Activated CD4-positive, alpha-beta T cell treated with anti-CD3 and anti-CD28 coated beads, Interleukin-2, Interleukin-6, amounts not matched to agents 100 ng/mL and 50 ng/mL, durations not matched to agents 16 hours and 8 hours (primary cell): ENCODE measurements at regions not wholly inside any gene's neighbourhood (a gene's known extent, or its start where the extent isn't known, plus 50 kb on each side); places are given as distances from the start of the nearest gene placed in this dataset.

Experiments
- DNase-seq: peaks from one replicate; pipeline ENCODE4 v3.0.0-alpha.2; 2020

DNA sequence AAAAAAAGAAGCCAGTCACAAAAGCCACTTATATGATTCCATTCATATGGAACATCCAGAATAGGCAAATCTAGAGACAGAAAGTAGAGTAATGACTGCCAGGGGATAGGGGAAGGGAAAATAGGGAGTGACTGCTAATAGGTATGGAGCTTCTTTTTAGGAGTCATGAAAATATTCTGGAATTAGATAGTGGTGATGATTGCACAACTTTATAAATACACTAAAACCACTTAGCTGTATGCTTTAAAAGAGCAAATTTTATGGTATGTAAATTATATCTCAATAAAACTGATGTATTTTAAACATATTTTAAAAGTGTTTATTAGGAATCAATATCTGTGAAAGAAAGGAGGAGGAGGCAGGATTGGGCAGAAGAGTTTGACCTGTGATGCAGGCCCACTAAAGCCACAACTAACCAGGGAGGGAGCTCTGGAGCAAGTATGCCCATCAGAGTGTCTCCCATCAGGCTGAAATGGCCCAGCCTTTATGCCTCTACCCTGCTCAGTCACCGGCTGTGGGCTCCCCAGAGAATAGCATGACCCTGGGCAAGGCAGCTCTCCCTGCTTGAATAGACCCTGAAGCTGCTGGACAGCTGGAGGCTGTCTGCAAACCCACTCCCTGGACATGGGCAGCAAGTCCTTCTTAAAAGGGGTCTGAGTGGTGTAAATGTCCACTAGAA is 96.0 kb upstream of the SLC44A1 start:
- no peak for DNase-seq

DNA sequence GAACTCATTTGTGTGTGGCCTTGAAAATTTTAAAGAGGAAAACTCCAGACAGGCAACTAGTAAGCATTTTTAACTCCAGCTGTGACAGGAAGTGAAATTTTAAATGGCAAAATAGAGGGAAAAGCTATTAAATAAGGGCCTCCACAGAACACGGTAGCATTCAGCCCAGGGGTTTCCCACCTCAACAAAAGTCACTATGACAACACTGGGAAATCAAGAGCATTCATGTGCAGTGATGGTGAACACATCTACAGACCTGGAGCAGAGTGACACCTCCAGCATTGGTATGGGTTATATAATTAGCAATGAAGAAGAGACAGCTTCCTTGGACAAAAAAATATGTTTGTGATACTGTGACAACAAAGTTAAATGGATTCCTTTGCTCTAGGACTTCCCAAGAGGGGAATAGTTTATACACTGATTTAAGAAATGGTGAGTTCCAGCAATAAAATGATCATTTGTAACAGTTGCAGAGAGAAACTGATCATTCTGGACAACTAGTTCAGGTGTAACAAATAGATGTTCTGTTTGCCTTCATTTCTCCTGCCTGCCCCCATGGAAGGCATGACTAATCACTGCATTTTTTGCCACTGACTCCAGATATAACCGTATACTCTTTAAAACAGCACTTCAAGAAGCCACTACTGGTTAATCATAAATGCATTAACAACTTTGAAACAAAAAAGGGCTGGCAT is 93.3 kb upstream of the SLC44A1 start:
- no peak for DNase-seq

DNA sequence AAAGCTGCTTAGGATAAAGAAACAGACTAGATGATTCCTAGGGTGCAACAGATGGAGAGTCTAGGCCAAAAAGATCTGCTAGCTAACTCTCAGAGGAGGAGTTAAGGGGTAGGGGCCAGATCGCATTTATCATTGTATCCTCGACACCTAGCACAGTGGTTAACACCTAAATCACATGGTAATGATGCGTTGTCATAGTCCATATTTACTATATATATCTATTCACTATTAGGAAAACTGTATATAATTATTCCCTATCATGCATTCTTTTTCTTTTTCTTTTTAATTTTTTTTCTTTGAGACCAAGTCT is 92.8 kb upstream of the SLC44A1 start:
- no peak for DNase-seq

DNA sequence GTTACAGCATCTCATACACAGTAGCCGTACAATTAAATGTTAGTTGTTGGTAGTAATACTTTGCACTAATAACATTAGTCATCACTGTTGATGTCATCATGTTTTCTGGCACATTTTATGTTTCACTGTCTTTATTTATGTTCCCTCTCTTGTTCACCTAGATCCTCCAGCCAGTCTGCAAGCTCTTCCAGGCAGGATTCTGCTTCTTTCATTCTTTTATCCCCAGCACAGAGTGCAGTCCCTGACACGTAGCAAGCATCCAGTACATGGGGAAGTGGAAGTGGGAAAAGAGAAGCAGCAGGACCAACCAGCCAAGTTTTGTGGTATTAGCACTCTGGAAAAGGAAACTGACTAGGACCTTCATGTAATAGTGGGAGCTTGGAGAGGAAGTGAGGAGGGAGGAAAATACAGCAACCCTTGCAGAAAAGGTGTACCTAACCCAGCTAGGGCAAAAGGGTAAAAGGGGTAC is 89.7 kb upstream of the SLC44A1 start:
- DNase-seq: no peak

DNA sequence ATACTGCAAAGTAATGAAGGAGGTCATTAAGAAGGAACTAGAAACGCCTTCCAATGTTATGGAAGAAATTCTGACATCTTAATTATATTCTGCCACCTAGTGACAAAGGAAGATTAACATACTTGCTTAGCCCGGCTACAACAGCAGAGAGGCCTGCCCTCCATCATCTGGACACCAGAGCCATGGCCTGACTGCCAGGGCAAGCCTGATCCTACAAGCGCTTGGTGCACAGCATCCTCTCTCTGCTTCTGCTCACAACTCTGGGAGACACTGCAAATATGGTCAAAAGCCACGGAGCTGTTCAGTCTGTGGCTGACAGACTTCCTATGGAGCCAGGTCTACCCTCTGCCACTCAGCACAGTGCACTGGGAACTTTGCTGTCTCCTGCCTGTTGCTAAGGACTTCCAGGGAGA is 87.3 kb upstream of the SLC44A1 start:
- DNase-seq: peak; percentile 43

DNA sequence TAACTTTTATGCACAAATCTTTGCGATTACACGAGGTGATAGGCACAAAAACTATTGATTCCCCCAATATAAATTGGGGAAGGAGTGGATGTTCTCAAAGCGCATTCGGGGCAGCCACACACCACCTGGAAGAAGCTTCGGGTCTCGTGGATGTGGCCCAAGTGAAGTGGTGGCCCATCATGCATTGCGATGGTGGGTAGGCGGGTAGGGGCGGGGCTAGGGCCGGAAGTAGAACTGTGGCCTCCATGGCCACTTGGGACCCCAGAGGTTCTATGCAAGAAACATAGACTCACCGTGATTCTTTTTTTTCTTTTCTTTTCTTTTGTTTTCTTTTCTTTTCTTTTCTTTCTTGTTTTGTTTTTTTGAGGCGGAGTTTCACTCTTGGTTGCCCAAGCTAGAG is 86.4 kb upstream of the SLC44A1 start:
- DNase-seq: no peak

DNA sequence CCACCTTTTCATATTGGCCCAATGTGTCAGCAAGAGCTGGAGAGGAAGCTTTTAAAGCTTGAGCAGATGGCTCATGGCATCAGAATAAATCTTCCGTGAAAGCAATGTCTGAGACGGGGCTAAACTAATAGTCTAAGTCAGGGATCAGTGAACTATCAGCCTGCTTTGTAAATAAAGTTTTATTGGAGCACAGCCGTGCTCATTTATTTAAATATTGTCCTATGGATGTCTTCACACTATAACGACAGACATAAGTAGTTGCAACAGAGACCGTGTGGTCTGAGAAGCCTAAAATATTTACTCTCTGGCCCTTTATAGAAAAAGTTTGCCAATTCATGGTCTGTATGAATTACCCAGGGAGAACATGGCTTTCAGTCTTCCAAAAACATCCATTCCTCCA is 85.6 kb upstream of the SLC44A1 start:
- DNase-seq: no peak

DNA sequence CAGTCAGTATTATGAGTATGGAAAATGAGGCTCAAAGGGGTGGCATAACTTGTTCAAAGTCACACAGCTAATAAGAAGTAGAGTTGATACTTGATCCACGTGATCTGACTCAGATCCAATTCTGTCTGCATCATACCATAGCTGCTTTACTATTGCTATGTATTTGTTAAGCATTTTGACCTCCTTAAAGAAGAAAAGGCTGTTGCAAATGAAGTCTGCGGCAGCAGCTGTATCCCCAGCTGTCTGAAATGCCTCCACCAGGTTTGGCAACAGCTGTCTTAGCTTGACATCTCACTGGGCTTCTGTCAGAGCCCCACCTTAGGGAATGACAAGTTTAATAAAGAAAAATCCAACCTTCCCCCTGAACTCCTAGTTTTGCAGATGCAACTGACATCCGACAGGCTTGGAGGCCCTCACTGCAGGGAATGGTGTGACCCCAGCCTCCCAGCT is 75.6 kb upstream of the SLC44A1 start:
- DNase-seq: no peak

DNA sequence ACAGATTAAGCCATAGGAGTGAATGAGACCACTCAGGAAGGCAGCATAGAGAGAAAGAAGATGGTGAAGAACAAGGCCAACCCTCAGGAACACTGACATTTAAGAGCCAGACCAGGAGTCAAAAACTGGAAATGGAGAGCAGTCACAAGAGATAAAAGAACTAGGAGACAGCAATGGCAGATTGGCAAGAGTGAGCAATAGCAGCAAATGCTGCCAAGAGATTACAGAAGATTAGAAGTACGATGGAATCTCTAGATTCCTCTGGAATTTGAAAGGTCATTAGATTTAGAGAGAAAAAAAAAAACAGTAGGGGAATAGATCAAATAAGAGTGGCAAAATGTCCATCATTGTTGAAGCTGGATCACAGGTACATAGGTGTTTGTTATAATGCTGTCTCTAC is 73.4 kb upstream of the SLC44A1 start:
- no peak for DNase-seq

DNA sequence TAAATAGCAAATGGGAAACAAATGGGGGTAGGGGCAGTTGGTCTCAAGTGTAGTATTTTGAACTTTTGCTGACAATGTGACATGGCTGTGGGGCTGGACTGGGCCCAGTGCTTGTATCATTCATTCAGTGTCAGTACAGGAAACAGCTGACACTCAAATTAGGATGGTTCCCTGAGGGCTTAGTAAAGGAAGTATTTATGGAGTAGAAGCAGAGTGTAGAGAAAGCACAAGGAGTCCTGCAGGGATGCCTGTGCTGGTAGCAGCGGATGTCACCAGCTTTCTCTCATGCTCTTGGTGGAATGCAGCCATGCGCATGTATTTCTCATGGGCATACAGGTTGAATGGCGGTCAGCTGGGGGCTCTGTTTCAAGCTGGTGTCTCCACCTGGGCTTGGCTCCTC is 72.9 kb upstream of the SLC44A1 start:
- DNase-seq: no peak

DNA sequence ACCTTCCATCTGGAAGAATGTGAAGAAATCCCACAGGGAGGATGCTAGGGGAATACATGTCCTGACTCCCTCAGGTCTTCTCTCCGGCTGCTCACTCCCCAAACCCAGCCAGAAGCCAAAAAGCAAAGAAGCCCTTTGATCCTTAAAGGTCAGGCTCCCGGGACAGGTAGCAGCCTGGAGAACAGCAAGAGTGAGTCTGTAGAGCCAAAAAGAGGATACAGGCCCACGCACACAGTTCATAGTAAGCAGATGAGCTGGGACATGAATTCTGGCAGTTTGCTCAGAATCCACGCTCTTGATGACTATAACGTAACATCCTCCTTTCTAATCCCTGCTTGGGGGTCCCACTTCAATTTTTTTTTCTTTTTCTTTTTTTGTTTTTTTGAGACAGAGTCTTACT is 72.0 kb upstream of the SLC44A1 start:
- DNase-seq: no peak

DNA sequence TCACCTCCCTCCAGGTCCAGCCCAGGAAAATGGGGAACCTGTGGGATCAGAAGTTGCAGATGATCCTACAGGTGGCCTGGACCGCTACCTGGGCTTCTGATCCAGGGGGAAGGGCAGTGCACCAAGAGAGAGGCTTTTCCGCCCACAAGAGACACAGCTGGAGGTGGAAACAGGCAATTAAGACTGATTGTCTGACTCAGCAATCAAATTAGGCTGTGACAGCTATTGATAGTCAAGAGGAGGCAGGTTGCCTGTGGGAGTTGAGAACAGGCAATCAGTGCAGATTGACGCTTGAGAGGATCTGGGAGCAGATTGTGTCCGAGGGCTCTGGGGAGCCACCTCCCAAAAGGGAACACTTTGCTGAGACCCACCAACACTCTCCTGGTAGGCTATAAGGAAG is 71.1 kb upstream of the SLC44A1 start:
- no peak for DNase-seq

DNA sequence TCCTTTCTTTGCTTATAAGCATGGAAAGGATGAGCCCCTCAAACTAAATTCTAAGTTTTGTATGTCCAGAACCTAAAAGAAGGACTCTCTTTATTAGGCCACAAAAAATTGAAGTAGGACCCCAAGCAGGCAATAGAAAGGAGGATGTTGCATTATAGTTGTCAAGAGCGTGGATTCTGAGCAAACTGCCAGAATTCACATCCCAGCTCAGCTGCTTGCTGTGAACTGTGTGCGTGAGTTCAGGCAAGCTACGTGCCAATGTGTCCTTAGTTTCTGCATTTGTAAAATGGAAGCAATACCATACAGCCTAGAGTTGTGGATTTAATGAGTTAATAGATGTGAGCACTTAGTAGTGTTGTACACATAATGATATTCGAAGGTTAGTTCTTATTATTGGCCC is 70.6 kb upstream of the SLC44A1 start:
- DNase-seq: no peak

DNA sequence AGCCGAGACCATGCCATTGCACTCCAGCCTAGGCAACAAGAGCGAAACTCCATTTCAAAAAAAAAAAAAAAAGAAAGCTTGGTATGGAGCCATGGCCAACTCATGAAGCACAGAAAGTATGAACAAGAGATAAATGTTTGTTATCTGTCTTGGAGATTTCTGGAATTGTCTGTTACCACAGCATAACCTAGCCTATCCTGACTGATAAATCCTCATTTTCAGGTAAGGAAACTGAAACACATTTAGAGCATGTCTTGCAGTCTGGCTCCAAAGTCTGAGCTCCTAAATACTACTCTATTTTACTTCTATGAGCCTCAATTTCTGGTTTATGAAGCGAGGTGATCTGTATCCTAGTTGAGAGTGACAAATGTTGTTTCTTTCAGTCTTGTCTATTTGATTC is 68.3 kb upstream of the SLC44A1 start:
- no peak for DNase-seq

DNA sequence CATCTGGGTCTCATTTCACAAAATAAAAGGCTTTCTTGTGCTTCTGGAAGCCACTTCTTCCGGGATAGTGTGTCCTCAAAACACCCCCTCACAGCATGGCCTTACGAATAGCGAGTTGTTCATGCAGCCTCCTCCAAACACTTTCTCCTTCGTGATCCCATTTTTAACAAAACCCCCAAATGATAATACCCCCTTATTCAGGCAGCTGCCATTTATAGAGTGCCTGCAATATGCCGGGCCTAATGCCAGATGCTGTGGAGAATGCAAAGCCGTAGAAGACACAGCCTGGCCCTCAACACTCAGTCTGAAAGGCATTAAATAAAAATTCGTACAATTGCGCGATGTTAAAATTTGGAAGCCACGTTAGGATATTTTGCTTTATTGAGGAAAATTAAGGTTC is 66.4 kb upstream of the SLC44A1 start:
- DNase-seq: no peak

DNA sequence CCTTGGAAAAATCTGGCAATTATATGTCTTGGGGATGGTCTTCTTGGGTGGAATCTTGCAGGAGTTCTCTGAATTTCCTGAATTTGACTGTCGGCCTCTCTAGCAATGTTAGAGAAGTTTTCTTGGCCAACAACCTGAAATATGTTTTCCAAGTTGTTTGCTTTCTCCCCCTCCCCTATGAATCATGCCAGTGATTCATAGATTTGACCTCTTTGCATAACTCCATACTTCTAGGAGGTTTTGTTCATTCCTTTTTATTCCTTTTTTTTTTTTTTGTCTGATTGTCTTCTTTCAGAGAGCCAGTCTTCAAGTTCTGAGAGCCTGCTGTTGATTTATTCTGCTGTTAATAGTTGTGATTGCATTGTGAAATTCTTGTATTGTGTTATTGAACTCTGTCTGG is 56.7 kb upstream of the SLC44A1 start:
- no peak for DNase-seq

DNA sequence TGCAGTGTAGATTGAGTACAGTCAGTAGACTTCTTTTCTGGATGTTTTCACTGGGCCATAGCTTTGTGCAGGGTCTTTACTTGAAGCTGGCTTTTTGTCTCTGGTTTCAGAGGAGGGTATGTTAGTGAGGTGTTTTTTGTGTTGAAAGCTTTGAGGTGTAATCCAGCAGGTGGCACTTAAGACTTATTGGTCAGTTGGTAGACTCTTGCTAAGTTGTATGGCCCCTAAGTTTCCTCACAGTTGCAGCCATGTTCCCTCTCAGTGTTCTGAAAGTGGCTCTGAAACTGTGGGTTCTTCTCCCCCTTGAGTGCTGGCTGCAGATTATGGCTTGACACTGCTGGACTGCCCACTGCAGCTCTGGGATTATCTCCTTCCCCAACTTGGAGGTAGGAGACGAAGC is 55.7 kb upstream of the SLC44A1 start:
- no peak for DNase-seq

DNA sequence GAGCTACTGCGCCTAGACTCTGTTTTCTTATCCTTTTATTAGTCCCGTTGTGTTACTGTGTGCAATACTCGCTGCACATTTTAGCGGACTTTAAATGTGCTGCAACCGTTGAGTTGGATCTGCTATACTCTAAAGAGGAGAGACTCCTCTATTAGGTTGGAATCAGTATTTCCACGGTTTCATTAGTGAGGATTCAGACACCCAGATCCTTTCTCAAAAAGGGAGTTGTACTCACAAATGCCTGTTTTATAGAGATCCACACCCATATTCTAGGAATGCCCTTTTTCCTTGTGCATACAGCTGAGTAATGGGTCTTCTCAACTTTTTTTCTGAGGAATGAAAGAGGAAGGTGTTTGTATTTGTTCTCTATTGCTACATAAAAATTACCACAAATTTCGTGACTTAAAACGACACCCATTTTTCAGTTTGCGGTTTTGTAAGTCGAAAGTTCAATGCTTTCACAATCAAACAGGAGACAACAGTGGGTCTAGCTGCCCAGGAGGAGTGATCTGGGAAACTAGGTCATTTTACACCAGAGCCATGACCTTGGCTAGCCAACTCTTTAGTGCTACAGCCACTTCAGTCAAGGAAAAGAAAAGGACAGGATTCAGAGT is 52.8 kb upstream of the SLC44A1 start:
- DNase-seq: peak; percentile 7

DNA sequence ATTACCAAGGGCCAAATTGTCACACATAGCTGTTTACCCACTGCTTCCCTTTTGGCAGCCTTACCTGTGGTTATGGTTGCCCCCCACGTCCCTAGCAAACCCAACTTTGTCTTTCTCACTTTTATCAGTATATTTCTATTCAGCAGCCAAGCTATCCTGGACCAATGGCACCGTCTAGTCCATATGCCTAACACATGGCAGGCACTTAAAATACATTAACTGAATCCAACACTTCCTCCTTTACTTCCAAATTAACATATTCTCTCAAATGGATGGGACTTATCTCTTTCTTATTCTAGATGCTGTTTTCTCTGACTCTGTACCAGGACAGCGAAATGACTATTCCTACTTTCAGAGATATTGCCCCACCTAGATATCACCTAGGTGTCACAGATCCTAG is 50.9 kb upstream of the SLC44A1 start:
- DNase-seq: no peak

DNA sequence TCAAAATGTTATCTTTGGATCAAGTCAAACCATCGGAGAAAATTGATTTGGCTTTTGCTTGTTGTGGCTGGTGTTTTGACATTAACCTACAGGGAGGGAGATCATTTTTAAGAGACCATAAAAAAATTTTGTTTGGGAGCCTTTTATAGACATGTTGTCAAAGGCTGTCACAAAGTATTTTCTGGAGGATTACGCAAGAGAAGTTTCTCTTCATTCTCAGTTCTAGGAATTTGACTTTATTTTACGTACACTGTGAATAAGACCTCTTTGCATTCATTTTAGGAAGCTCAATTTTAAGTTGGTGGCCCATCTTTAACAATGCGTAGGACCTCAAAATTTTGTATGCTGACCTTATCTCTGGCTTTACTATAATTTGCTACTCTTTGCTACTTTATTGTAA is 50.2 kb upstream of the SLC44A1 start:
- DNase-seq: no peak
